Osteoblast (primary cell): ENCODE measurements at regions not wholly inside any gene's neighbourhood (a gene's known extent, or its start where the extent isn't known, plus 50 kb on each side); places are given as distances from the start of the nearest gene placed in this dataset.

Experiments
- DNase-seq: peaks from one replicate; pipeline ENCODE4 v3.0.0; 2011; ENCODE audit warnings: low spot score, mixed read lengths; ENCODE audit not compliant: insufficient read length; ENCODE audit errors: missing footprints
- H2AFZ ChIP-seq: 2 replicates; pipeline ENCODE4 v1.6.0; 2011; ENCODE audit warnings: mild to moderate bottlenecking, low read length
- H3K27ac ChIP-seq: 2 replicates; pipeline ENCODE4 v1.5.1; 2011; ENCODE audit warnings: mild to moderate bottlenecking, low read depth, low read length, moderate library complexity
- H3K27me3 ChIP-seq: 2 replicates; pipeline ENCODE4 v1.6.0; 2012; ENCODE audit warnings: mild to moderate bottlenecking, control low read depth, inconsistent platforms, low read length, moderate library complexity; ENCODE audit not compliant: insufficient read depth
- H3K36me3 ChIP-seq: 2 replicates; pipeline ENCODE4 v1.5.1; 2011; ENCODE audit warnings: mild to moderate bottlenecking, low read length, control low read depth, moderate library complexity; ENCODE audit not compliant: insufficient read depth
- H3K4me1 ChIP-seq: 2 replicates; pipeline ENCODE4 v1.5.1; 2011; ENCODE audit warnings: mild to moderate bottlenecking, low read length, control low read depth, moderate library complexity; ENCODE audit not compliant: insufficient read depth
- H3K4me2 ChIP-seq: 2 replicates; pipeline ENCODE4 v1.6.0; 2011; ENCODE audit warnings: mild to moderate bottlenecking, low read length; ENCODE audit not compliant: insufficient read depth
- H3K4me3 ChIP-seq: fragments of 200-600 bp; sonication (generic); 3 replicates; pipeline ENCODE4 v1.5.1; 2012; ENCODE audit warnings: mild to moderate bottlenecking, low read length, inconsistent platforms; ENCODE audit not compliant: insufficient read depth
- H3K79me2 ChIP-seq: 2 replicates; pipeline ENCODE4 v1.6.0; 2012; ENCODE audit warnings: mild to moderate bottlenecking, low read length, control low read depth, inconsistent platforms; ENCODE audit not compliant: insufficient read depth
- H3K9me3 ChIP-seq: 2 replicates; pipeline ENCODE4 v1.5.1; 2011; ENCODE audit warnings: low read depth, low read length, control low read depth
- H4K20me1 ChIP-seq: 2 replicates; pipeline ENCODE4 v1.6.0; 2012; ENCODE audit warnings: mild to moderate bottlenecking, low read length, control low read depth; ENCODE audit not compliant: insufficient read depth
- CTCF ChIP-seq: IDR thresholded peaks from 2 replicates; pipeline ENCODE4 v1.5.1; 2011; ENCODE audit warnings: mild to moderate bottlenecking, low read depth, low read length, moderate library complexity; ENCODE audit errors: extremely low read depth

- no peaks in the 10 kb centered on the region for H3K36me3 ChIP-seq
- H3K9me3 ChIP-seq = no peaks in the 10 kb centered on the region
- H3K79me2 ChIP-seq = no peaks in the 10 kb centered on the region
- H3K4me2 ChIP-seq = no peak overlapping the region
- no peak overlapping the region for H2AFZ ChIP-seq
- H3K27me3 ChIP-seq = no peaks in the 10 kb centered on the region
- DNase-seq = no peak
- peak; percentile 55 for TF ChIP-seq CTCF
- no peaks in the 10 kb centered on the region for H4K20me1 ChIP-seq
- no peak overlapping the region for H3K27ac ChIP-seq
- H3K4me1 ChIP-seq = no peaks in the 10 kb centered on the region
- no peak overlapping the region for H3K4me3 ChIP-seq
These were observed 63.8 kb upstream of the ANKRD34C start for GRCh38 chr15:79218588-79219200.

GRCh38 chr15:79213650-79214049 is 68.9 kb upstream of the ANKRD34C start:
- Histone ChIP-seq H3K27me3 (peaks cover 22% of the 10 kb centered on the region), H3K36me3 (no peaks in the 10 kb centered on the region), H3K4me3 (no peak overlapping the region), H3K4me1 (no peaks in the 10 kb centered on the region), H4K20me1 (no peaks in the 10 kb centered on the region), H3K79me2 (no peaks in the 10 kb centered on the region), H2AFZ (no peak overlapping the region), H3K9me3 (no peaks in the 10 kb centered on the region), H3K4me2 (no peak overlapping the region), H3K27ac (no peak overlapping the region)
- no peak for DNase-seq
- no peak for TF ChIP-seq CTCF

GRCh38 chr15:79212589-79213157 is 69.8 kb upstream of the ANKRD34C start:
- no peaks in the 10 kb centered on the region for H3K4me1 ChIP-seq
- H3K27me3 ChIP-seq = peaks cover 24% of the 10 kb centered on the region
- H3K4me3 ChIP-seq = no peak overlapping the region
- no peaks in the 10 kb centered on the region for H4K20me1 ChIP-seq
- no peak overlapping the region for H3K4me2 ChIP-seq
- no peak overlapping the region for H2AFZ ChIP-seq
- no peaks in the 10 kb centered on the region for H3K36me3 ChIP-seq
- H3K9me3 ChIP-seq = no peaks in the 10 kb centered on the region
- H3K27ac ChIP-seq = no peak overlapping the region
- no peaks in the 10 kb centered on the region for H3K79me2 ChIP-seq
- TF ChIP-seq CTCF = no peak
- no peak for DNase-seq

- H3K27me3 ChIP-seq = peaks cover 24% of the 10 kb centered on the region
- H3K27ac ChIP-seq = no peak overlapping the region
These were observed 71.0 kb upstream of the ANKRD34C start for GRCh38 chr15:79211481-79211880.

More at GRCh38 chr15:79211481-79211880, 71.0 kb upstream of the ANKRD34C start:
- no peak for DNase-seq
- H3K36me3 ChIP-seq = no peaks in the 10 kb centered on the region
- no peaks in the 10 kb centered on the region for H3K4me1 ChIP-seq
- H3K79me2 ChIP-seq = no peaks in the 10 kb centered on the region
- no peak overlapping the region for H2AFZ ChIP-seq
- no peak for TF ChIP-seq CTCF
- no peaks in the 10 kb centered on the region for H4K20me1 ChIP-seq
- no peaks in the 10 kb centered on the region for H3K9me3 ChIP-seq
- no peak overlapping the region for H3K4me2 ChIP-seq
- no peak overlapping the region for H3K4me3 ChIP-seq
